ENCODE measurements at regions not wholly inside any gene's neighbourhood (a gene's known extent, or its start where the extent isn't known, plus 50 kb on each side); places are given as distances from the start of the nearest gene placed in this dataset.
A peak's percentile ranks its signal among the peaks of the same experiment; 100 is the strongest.

DNA sequence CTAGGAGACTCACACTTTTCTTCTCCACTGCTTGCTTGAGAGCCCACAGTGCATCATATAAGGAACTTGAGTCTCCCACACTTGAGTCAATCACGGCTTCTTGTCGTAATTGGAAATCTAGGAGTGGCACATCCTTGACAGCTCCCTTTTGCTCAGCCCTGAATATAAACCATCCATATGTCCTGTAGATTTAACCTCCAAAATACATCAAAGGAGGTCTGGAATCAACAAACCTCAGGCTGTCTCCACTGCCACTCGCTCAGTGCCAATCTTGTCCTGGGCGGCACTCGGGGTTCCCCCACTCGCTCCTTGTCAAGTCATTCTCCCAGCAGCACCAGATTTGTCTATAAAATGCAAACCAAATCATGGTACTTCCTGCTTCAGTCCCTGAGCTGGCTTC, 84.4 kb upstream of the UQCRFS1 start:
- TF ChIP-seq, protein P1, sequence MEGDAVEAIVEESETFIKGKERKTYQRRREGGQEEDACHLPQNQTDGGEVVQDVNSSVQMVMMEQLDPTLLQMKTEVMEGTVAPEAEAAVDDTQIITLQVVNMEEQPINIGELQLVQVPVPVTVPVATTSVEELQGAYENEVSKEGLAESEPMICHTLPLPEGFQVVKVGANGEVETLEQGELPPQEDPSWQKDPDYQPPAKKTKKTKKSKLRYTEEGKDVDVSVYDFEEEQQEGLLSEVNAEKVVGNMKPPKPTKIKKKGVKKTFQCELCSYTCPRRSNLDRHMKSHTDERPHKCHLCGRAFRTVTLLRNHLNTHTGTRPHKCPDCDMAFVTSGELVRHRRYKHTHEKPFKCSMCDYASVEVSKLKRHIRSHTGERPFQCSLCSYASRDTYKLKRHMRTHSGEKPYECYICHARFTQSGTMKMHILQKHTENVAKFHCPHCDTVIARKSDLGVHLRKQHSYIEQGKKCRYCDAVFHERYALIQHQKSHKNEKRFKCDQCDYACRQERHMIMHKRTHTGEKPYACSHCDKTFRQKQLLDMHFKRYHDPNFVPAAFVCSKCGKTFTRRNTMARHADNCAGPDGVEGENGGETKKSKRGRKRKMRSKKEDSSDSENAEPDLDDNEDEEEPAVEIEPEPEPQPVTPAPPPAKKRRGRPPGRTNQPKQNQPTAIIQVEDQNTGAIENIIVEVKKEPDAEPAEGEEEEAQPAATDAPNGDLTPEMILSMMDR (IDR thresholded peaks at IDR 0.05), result no peak
- Mint-ChIP-seq H3K4me1 (no peaks in the 10 kb centered on the region), H3K27me3 (ENCODE audit: low read depth in 3 of 3) (peaks cover 2 to 9% (median 3%) of the 10 kb centered on the region in 3 donors), H3K4me3 (no peak overlapping the region), H3K27ac (no peak overlapping the region), H3K9me3 (peaks cover 0 to 4% (median 0%) of the 10 kb centered on the region in 7 donors), H3K36me3 (no peaks in the 10 kb centered on the region)
- no peak overlapping the region for H3K9ac ChIP-seq (ENCODE audit: insufficient read depth, low read length, poor library complexity, severe bottlenecking)
- no peaks in the 10 kb centered on the region for H3K9me3 ChIP-seq (replicated peaks in 1 of 2; ENCODE audit: control insufficient read depth in 1 of 2, insufficient read depth in 1 of 2, low read length in 2 of 2)
- H3K27ac ChIP-seq (ENCODE audit: low read depth in 1 of 2, low read length in 2 of 2), result no peak overlapping the region
- H3K4me2 ChIP-seq (replicated peaks; ENCODE audit: extremely low read depth, low read length, poor library complexity, severe bottlenecking), result no peak overlapping the region
- DNase-seq, result no peak
- no peak overlapping the region for H2AFZ ChIP-seq (ENCODE audit: insufficient read depth, low read depth, low read length, poor library complexity, severe bottlenecking)
- H3K4me3 ChIP-seq (replicated peaks in 1 of 3; ENCODE audit: low read depth in 2 of 3, low read length in 3 of 3), result no peak overlapping the region
- no peaks in the 10 kb centered on the region for H4K20me1 ChIP-seq (ENCODE audit: insufficient read depth, low read length)
- 78% methylated on average over 6 of the region's 6 CpGs for WGBS (ENCODE audit: insufficient coverage)
- no peaks in the 10 kb centered on the region for H3K36me3 ChIP-seq (replicated peaks in 1 of 2; ENCODE audit: control insufficient read depth in 1 of 2, insufficient read depth in 2 of 2, low read length in 2 of 2)
- intact Hi-C loops (cut with micrococcal nuclease), result no loop called here
- H3K27me3 ChIP-seq (ENCODE audit: control insufficient read depth in 2 of 2, insufficient read depth in 2 of 2, low read length in 2 of 2), result no peaks in the 10 kb centered on the region
- H3K79me2 ChIP-seq (ENCODE audit: insufficient read depth, low read length), result no peaks in the 10 kb centered on the region
- H3K4me1 ChIP-seq (ENCODE audit: control insufficient read depth in 1 of 2, insufficient read depth in 2 of 2, low read length in 2 of 2), result no peaks in the 10 kb centered on the region

DNA sequence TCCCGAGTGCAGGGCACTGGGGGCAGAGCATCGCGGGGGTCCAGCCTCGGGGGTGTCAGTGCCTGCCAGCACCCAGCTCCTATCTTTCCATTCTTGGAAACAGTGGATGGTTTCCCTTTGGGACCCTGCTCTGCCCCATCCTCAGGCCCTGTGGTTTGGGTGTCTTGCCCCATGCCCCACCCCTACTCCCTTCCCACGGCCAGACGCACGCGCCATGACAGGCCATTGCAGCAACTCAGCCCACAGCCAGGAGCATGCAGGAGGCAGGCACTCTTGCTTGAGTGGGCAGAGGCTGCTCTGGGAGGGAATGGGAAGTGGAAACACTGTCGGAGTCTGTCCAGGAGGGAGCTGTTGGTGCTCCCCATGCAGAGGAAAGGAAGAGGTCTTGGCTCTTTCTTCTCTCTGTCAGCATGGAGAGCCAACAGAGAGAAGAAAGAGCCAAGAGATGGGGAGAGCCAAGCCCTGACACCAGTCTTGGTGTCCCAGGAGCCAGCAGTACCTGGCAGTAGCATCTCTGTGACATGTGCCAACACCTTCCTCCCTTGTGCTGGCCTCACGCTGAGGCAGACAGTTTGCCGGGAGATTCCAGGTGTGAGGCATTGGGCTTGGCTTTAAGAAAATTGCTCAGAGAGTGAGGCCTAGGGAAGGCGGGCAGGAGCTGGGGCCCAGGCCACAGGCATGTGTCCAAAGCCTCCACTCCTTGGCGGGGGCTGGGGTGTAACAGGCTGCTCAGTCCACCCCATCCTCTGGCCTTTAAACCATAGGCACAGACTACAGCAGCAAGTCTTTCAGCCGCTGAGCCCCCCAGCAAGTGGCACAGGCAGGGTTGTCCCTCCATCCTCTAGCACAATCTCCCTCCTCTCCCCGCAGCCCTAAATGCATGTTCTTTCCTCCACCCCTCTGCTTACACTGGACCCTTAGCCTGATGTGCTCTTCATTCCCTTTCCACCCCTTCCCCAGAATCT, 86.7 kb upstream of the UQCRFS1 start:
- no peaks in the 10 kb centered on the region for H3K4me1 ChIP-seq (ENCODE audit: control insufficient read depth in 1 of 2, insufficient read depth in 2 of 2, low read length in 2 of 2)
- H4K20me1 ChIP-seq (ENCODE audit: insufficient read depth, low read length), result no peaks in the 10 kb centered on the region
- H3K27me3 ChIP-seq (ENCODE audit: control insufficient read depth in 2 of 2, insufficient read depth in 2 of 2, low read length in 2 of 2), result no peaks in the 10 kb centered on the region
- 85% methylated on average over 9 of the region's 15 CpGs for WGBS (ENCODE audit: insufficient coverage)
- no peak overlapping the region for H3K27ac ChIP-seq (ENCODE audit: low read depth in 1 of 2, low read length in 2 of 2)
- DNase-seq, result no peak
- no peaks in the 10 kb centered on the region for H3K9me3 ChIP-seq (replicated peaks in 1 of 2; ENCODE audit: control insufficient read depth in 1 of 2, insufficient read depth in 1 of 2, low read length in 2 of 2)
- Mint-ChIP-seq H3K4me3 (no peak overlapping the region), H3K4me1 (no peaks in the 10 kb centered on the region), H3K9me3 (peaks cover 0 to 2% (median 0%) of the 10 kb centered on the region in 7 donors), H3K27ac (peak overlapping the region in 1 of 7 donors; percentile 4), H3K27me3 (ENCODE audit: low read depth in 3 of 3) (peaks cover 0 to 5% (median 4%) of the 10 kb centered on the region in 3 donors), H3K36me3 (no peaks in the 10 kb centered on the region)
- no peaks in the 10 kb centered on the region for H3K79me2 ChIP-seq (ENCODE audit: insufficient read depth, low read length)
- H3K9ac ChIP-seq (ENCODE audit: insufficient read depth, low read length, poor library complexity, severe bottlenecking), result no peak overlapping the region
- no peak overlapping the region for H3K4me2 ChIP-seq (replicated peaks; ENCODE audit: extremely low read depth, low read length, poor library complexity, severe bottlenecking)
- H3K36me3 ChIP-seq (replicated peaks in 1 of 2; ENCODE audit: control insufficient read depth in 1 of 2, insufficient read depth in 2 of 2, low read length in 2 of 2), result no peaks in the 10 kb centered on the region
- intact Hi-C loops (cut with micrococcal nuclease), result no loop called here
- H2AFZ ChIP-seq (ENCODE audit: insufficient read depth, low read depth, low read length, poor library complexity, severe bottlenecking), result no peak overlapping the region
- H3K4me3 ChIP-seq (replicated peaks in 1 of 3; ENCODE audit: low read depth in 2 of 3, low read length in 3 of 3), result no peak overlapping the region
- TF ChIP-seq, protein P1 (IDR thresholded peaks at IDR 0.05), result no peak

All from CD14-positive monocyte (primary cell).